Fibroblast of skin of right quadriceps (primary cell): ENCODE measurements at regions not wholly inside any gene's neighbourhood (a gene's known extent, or its start where the extent isn't known, plus 50 kb on each side); places are given as distances from the start of the nearest gene placed in this dataset.

ENCODE experiments used
- DNase-seq: peaks from one replicate; pipeline ENCODE4 v3.0.0-alpha.2; 2013

DNA sequence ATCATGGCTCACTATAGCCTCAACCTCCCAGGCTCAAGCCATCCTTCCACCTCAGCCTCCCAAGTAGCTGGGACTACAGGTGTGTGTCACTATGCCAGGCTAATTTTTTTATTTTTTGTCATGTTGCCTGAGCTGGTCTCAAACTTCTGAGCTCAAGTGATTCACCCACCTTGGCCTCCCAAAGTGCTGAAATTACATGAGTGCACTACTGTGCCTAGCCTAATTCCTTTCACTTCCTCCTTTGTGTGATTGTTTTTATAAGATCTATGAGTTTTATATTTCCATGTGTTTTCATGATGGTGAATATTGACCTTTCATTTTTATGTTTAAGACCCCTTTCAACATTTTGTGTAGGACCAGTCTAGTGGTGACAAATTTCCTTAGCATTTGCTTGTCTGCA, 55.2 kb upstream of the IL12B start:
- no peak for DNase-seq

GRCh38 chr5:159386028-159386711, 55.9 kb upstream of the IL12B start:
- DNase-seq = no peak

GRCh38 chr5:159392871-159393270, 62.6 kb upstream of the IL12B start:
- no peak for DNase-seq

- no peak for DNase-seq
Measured at GRCh38 chr5:159393854-159394274, 63.6 kb upstream of the IL12B start.

DNA sequence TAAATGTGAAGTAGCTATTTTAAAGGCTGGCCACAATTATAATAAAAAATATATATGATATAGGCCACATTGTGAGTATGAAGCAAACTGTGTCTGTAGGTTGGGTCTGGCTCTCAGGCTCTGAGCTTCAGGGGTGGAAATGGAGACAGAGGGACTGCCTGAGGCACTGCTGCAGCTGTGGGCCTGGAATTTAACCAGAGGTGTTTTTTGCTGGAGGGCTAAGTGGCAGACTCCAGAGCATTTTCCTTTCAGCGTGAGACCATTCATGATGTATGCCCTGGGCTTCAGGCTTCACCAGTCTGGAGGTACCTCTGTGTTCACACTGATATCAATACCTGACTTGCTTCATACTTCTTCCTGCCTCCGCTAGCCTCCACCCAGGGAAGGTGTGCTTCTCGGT, 64.9 kb upstream of the IL12B start:
- DNase-seq = no peak

DNA sequence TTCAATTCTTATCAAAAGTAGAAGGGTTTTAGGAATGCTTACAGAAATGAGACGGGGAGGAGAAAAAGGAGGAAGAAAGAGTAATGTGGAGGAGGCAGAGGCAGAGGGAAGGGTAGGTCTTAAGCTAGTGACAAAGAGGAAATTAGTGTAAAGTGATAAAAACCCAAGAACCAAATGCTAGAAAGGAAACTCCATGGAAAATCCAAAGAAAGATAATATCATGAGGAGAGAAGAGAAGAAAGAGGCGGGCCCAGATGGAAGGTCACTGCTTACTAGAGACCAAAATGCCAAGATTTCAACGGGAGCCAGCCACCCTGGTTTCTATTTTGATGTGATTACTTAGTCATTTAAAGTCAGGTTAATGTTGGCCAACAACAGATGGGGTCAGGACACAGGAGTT, 68.6 kb upstream of the IL12B start:
- DNase-seq = no peak

DNA sequence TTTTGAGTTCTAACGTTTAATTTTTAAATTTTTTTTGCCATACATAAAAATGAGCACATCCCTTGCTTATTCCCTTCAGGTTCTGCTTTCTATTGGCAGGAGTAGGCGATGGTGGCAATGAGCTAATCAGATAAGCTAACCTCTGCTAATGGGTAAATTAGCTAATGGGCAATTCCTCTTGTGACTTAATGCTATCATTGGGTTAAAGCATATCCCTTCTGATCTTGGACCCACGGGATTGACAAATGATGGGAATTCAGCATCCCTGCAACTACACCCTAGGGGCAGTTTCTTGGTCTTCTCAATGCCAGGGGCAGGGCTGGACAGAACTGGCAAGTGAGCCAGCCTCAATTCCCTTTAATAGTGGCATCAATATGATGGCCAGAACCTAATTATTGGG, 70.2 kb upstream of the IL12B start:
- DNase-seq = no peak

GRCh38 chr5:159402311-159402710, 72.0 kb upstream of the IL12B start:
- DNase-seq = peak; percentile 14

DNA sequence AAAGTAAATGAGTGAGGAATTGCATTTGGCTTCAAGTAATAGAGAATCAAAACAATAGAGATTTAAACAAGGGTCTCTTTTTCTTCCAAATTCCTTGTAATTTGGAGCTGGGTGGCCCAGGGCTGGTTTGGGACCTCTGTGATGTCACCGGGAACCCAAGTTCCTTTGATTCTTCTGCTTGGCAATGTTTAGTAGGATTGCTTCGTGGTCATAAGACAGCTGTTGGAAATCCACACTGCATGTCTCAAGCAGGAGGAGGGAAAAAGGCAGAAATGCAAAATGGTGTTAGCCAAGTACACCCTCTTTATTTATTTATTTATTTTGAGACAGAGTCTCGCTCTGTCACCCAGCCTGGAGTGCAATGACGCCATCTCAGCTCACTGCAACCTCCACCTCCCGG, 72.6 kb upstream of the IL12B start:
- no peak for DNase-seq

DNA sequence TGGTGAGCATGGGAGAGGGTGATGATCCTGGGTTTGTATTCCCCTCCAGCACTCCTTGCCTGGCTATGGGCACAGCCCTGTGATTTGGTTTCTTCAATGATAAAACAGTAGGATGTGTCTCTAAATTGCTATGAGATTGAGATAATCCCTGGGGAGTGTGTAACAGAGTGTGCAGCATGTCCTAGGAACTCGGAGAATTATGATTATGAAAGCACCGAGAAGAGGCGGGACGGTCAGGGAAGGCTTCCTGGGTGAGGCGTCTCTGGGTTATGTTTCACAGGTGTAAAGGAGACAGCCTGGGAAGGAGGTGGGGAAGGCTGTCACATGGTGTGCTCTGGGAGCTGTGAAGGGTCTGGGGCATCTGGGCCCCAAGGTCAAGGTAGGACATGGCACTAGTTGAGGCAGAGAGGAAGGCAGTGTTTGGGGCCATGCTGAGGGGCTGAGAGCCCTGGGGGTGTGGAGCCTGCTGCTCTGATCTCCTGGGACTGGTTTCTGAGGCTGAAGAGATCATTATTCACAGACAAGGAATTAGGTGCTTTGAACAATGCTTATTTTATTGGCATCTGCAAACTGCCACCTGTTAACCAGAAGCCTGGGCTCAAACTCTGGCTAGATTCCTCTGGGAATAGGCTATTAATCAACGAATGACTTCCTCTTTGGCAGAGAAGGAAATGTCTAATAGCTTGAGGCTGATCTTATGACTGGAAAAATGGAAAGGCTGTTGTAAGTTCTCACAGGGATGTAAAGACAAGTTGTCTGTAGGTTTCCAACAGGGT, 73.8 kb upstream of the IL12B start:
- DNase-seq = peak; percentile 22

GRCh38 chr5:159405611-159406031, 75.3 kb upstream of the IL12B start:
- DNase-seq = no peak

- DNase-seq = no peak
Measured at GRCh38 chr5:159406571-159406970, 76.3 kb upstream of the IL12B start.

GRCh38 chr5:159409801-159410200, 79.5 kb upstream of the IL12B start:
- no peak for DNase-seq

DNA sequence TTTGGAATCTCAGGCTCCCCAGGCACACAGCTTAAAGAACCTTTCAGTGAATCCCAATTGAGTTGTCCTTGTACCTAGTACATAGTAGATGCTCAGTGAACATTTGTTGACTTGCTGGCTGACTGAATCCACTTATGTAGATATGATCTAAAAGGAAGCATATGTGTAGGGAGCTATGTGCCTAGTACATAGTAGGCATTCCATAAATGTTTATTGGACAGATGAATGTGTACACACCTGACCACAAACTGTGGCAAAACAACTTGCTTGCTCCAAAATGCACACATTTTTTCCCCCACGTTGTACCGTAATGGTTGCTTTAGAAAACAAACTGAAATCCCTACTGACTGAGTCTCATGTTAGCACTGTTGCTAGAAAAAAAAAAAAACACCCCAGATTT, 80.2 kb upstream of the IL12B start:
- DNase-seq = peak; percentile 7

- DNase-seq = no peak
Measured at GRCh38 chr5:159411115-159411514, 80.8 kb upstream of the IL12B start.

DNA sequence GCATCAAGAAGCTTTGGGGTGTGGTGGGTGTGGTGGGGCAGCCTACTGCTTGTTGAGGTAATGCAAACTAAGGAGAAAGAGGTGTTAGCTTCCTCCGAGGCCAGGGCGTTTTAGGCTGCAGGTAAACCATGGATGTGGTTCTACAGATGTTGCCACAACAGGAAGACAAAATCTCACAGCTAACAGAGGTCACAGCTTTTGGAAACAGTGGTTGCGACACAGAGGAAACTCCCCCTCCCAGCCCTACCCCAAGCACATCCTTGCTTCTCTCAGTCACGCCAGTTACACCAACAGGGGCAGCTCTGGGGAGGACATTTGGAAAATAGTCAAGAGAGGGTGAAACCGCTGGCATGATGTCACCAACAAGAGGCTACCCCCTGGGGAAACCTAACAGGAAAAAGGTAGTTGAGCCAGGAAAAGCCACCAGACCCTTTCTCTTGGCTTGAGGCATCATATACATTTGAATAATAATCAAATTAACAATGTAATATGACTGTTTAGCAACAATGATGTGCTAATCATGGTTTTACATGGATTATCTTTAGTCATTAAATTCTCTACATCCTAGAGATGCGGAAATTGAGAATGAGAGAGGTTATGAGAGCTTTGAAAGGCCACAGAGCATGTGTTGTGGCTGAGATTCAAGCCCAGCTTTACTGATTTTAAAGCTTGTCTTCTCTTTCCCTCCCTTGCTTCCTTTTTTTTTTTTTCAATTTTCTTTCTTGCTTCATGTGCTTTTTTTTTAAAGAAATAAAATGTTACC, 82.2 kb upstream of the IL12B start:
- no peak for DNase-seq

GRCh38 chr5:159414021-159414420, 83.7 kb upstream of the IL12B start:
- no peak for DNase-seq

DNA sequence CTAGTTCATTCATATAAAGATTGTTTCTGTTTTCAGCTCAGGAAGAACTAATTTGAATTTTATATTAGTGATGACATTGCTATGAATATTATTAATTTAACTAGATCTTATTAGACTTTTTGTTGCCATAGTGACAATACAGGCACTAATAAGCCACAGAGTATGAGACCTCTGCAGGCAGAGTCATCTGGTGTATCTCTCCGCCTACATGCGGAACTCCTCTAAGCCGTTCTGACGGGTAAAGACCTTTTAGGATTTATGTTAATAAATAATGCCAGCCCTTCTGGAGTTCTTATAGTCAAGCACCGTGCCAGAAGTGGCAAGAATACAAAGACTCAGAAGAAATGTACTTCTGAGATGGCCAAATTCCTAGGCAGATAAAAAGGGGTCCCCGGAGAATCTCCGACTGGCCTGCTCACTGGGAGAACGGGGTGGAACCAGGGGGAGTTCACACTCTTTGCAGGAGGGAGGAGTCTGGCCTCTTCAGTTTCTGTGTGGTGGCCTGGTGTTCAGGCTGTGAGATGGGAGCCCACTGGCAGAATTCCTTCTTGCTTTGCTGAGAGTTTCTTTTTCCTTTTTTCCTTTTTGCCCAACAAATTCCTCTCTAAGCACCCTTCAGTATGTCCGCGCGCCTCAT, 85.1 kb upstream of the IL12B start:
- DNase-seq = peak; percentile 11

DNA sequence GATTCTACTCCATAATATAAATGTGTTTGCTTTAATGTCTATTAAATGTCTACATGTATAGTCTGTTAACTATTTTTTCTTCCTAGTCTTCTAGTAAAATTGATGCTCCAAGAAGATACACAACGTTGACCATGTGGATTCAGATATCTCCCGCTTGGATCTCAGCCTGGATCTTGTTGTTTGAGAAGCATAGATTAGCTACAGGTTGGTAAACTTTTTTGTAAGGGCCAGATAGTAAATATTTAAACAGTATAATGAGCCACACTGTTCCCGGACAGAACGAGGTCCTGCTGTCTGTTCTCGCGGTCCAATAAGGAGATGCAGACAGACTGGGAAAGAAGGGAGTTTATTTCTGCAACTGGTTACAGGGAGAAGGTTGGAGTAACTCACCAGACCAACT, 86.2 kb upstream of the IL12B start:
- no peak for DNase-seq

- DNase-seq = no peak
Measured at GRCh38 chr5:159417170-159417569, 86.9 kb upstream of the IL12B start.

DNA sequence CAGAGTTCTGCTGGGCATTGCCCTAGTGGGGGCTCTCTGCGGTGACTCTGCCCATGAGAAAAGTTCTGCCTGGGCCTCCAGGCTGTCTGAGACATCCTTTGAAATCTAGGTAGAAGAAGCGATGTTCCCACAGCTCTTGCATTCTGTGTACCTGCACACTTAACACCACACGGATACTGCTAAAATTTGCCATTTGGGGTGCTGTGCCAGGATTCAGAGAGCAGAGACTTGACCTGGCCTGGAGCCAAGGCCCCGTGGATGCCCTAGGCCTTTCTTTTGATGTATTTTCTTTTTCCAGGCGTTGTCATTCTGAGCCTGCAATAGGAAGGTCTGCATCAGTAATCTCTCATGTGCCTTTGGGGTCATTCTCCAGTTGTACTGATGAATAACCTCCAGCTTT, 89.3 kb upstream of the IL12B start:
- DNase-seq = no peak

DNA sequence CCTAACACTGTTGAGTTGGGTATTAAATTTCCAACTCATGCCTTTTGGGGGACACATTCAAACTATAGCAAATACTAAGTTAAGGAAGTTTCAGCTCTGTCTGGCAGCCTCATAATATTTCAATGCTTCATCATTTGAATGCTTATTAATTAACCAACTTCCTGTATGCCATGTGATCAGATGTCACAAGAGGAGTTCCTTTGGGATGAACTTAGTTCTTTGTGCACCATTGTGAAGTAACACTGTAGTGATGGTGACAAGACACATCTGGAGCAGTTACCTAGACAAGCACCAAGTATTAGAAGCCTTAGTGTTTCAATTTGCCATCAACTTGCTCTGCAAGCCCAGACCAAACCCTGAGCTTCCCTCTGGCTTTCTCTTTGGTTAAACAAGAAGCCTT, 90.7 kb upstream of the IL12B start:
- no peak for DNase-seq

GRCh38 chr5:159422361-159422760, 92.1 kb upstream of the IL12B start:
- no peak for DNase-seq
